ENCODE measurements at regions not wholly inside any gene's neighbourhood (a gene's known extent, or its start where the extent isn't known, plus 50 kb on each side); places are given as distances from the start of the nearest gene placed in this dataset.

DNA sequence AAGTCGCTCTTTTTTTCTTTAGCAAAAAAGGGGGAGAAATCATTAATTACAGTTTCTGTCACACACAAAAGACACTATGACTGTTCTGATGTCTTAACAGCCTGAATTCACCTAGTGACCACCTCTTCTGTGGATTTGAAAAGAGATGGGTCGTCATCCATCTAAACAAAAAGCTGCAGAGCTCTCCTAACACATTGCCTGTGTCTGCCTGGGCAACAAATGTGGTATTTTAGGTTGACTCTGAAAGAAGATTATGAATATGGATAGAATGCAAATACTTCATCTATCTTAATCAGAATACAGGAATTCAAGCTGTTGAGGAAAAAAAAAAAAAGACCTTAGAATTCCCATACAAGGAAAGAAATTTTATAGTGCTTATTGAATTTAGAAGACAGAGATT lies 304.4 kb upstream of the ADGRL2 start:
- DNase-seq (ENCODE audit: low read depth, low spot score) (no peak), ATAC-seq (no peak)
- TF ChIP-seq, protein P1, sequence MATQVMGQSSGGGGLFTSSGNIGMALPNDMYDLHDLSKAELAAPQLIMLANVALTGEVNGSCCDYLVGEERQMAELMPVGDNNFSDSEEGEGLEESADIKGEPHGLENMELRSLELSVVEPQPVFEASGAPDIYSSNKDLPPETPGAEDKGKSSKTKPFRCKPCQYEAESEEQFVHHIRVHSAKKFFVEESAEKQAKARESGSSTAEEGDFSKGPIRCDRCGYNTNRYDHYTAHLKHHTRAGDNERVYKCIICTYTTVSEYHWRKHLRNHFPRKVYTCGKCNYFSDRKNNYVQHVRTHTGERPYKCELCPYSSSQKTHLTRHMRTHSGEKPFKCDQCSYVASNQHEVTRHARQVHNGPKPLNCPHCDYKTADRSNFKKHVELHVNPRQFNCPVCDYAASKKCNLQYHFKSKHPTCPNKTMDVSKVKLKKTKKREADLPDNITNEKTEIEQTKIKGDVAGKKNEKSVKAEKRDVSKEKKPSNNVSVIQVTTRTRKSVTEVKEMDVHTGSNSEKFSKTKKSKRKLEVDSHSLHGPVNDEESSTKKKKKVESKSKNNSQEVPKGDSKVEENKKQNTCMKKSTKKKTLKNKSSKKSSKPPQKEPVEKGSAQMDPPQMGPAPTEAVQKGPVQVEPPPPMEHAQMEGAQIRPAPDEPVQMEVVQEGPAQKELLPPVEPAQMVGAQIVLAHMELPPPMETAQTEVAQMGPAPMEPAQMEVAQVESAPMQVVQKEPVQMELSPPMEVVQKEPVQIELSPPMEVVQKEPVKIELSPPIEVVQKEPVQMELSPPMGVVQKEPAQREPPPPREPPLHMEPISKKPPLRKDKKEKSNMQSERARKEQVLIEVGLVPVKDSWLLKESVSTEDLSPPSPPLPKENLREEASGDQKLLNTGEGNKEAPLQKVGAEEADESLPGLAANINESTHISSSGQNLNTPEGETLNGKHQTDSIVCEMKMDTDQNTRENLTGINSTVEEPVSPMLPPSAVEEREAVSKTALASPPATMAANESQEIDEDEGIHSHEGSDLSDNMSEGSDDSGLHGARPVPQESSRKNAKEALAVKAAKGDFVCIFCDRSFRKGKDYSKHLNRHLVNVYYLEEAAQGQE (IDR thresholded peaks at IDR 0.05; ENCODE audit: insufficient read depth in 1 of 2, low read depth in 2 of 2, low read length in 1 of 2), result no peak
- TF ChIP-seq, protein P2, sequence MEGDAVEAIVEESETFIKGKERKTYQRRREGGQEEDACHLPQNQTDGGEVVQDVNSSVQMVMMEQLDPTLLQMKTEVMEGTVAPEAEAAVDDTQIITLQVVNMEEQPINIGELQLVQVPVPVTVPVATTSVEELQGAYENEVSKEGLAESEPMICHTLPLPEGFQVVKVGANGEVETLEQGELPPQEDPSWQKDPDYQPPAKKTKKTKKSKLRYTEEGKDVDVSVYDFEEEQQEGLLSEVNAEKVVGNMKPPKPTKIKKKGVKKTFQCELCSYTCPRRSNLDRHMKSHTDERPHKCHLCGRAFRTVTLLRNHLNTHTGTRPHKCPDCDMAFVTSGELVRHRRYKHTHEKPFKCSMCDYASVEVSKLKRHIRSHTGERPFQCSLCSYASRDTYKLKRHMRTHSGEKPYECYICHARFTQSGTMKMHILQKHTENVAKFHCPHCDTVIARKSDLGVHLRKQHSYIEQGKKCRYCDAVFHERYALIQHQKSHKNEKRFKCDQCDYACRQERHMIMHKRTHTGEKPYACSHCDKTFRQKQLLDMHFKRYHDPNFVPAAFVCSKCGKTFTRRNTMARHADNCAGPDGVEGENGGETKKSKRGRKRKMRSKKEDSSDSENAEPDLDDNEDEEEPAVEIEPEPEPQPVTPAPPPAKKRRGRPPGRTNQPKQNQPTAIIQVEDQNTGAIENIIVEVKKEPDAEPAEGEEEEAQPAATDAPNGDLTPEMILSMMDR (IDR thresholded peaks at IDR 0.05), result no peak
- TF ChIP-seq TCF7L2 (IDR thresholded peaks at IDR 0.05; ENCODE audit: low read depth, low read length), result no peak
- TF ChIP-seq POLR2AphosphoS5 (IDR thresholded peaks at IDR 0.05; ENCODE audit: low read depth, low read length), result no peak
- TF ChIP-seq SIN3A (IDR thresholded peaks at IDR 0.05; ENCODE audit: borderline replicate concordance, insufficient read depth, low read depth, low read length), result no peak
- no peaks in the 10 kb centered on the region for H3K27me3 ChIP-seq (ENCODE audit: control insufficient read depth, insufficient read depth, low read length)
- H3K27ac ChIP-seq (ENCODE audit: low read length), result no peak overlapping the region
- no peak overlapping the region for H3K4me3 ChIP-seq (ENCODE audit: low read depth in 2 of 2, low read length in 2 of 2)
- CTCF ChIA-PET, result no interaction called here
- intact Hi-C loops (cut with micrococcal nuclease; ENCODE audit: unreplicated experiment), result no loop called here
- POLR2A ChIA-PET, result no interaction called here
- no peaks in the 10 kb centered on the region for H3K4me1 ChIP-seq (ENCODE audit: control insufficient read depth, insufficient read depth, low read length)
- BruUV-seq (replicated peaks), result no TSS peak
- H3K9me3 ChIP-seq (ENCODE audit: control insufficient read depth, insufficient read depth, low read depth, low read length), result no peaks in the 10 kb centered on the region
- no peaks in the 10 kb centered on the region for H3K36me3 ChIP-seq (ENCODE audit: control insufficient read depth, insufficient read depth, low read length)
- in situ Hi-C loops (cut with HindIII; ENCODE audit: low pct_unique_long_range_greater_than_20kb, low sequenced_read_pairs), result no loop called here

DNA sequence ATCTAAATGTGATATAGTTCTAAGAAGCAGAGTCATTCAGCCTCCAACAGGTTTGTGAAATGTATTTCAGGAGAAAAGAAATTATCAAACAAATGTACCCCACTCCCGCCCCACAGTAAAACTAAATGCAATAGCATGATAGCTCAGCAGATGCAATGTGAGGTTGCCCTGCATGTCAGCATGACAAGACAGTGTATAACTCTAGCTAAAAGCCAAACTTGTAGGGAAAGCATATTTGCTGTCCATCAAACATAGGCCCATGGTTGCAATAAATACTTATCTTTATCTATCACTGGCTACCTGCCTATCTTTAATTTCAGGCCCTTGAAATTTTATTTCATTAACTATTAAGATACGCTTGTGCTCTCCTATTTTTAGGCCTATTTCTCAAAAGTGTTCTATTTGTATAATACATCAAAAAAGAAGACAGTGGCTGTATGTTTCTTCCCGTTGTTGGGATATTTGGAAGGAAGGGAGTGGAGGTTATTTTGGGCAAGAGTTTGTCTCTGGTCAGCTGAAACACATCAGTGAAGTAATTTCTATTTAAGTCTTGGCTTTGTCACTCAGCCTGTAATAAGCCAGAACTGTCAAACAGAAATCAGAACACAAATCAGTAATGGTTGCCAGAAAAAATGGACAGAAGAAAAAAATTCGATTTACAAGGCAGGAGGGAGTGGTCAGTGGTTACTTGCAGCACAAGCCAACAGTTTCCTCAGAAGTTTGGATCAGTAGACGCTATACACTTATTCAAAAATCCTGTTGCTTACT lies 307.4 kb upstream of the ADGRL2 start:
- intact Hi-C loops (cut with micrococcal nuclease; ENCODE audit: unreplicated experiment) (no loop called here), in situ Hi-C loops (cut with HindIII; ENCODE audit: low pct_unique_long_range_greater_than_20kb, low sequenced_read_pairs) (no loop called here)
- TF ChIP-seq SIN3A (IDR thresholded peaks at IDR 0.05; ENCODE audit: borderline replicate concordance, insufficient read depth, low read depth, low read length) (no peak), POLR2AphosphoS5 (IDR thresholded peaks at IDR 0.05; ENCODE audit: low read depth, low read length) (no peak), TCF7L2 (IDR thresholded peaks at IDR 0.05; ENCODE audit: low read depth, low read length) (no peak)
- TF ChIP-seq, protein P1 (IDR thresholded peaks at IDR 0.05; ENCODE audit: insufficient read depth in 1 of 2, low read depth in 2 of 2, low read length in 1 of 2), result no peak
- TF ChIP-seq, protein P2 (IDR thresholded peaks at IDR 0.05), result no peak
- Histone ChIP-seq H3K36me3 (ENCODE audit: control insufficient read depth, insufficient read depth, low read length) (no peaks in the 10 kb centered on the region), H3K4me3 (ENCODE audit: low read depth in 2 of 2, low read length in 2 of 2) (no peak overlapping the region), H3K27me3 (ENCODE audit: control insufficient read depth, insufficient read depth, low read length) (no peaks in the 10 kb centered on the region), H3K9me3 (ENCODE audit: control insufficient read depth, insufficient read depth, low read depth, low read length) (no peaks in the 10 kb centered on the region), H3K27ac (ENCODE audit: low read length) (no peak overlapping the region), H3K4me1 (ENCODE audit: control insufficient read depth, insufficient read depth, low read length) (no peaks in the 10 kb centered on the region)
- POLR2A ChIA-PET, result no interaction called here
- CTCF ChIA-PET, result no interaction called here
- no peak for DNase-seq (ENCODE audit: low read depth, low spot score)
- no TSS peak for BruUV-seq (replicated peaks)
- no peak for ATAC-seq

Data from Panc1 (cell line).